Spleen (tissue), 11 donors: ENCODE measurements at regions not wholly inside any gene's neighbourhood (a gene's known extent, or its start where the extent isn't known, plus 50 kb on each side); places are given as distances from the start of the nearest gene placed in this dataset.

Experiments used
- DNase-seq: peaks from one replicate; pipeline ENCODE4 v3.0.0-alpha.2; 2020
- H3K27ac ChIP-seq, 8 donors: fragments of 200-600 bp; sonication (generic) in 7 of 8; 1 replicate in 4 of 8; 2 replicates in 4 of 8; pipeline versions ENCODE4 v1.5.0 to v1.8.0; 2016 to 2021; ENCODE audit warnings: inconsistent platforms in 4 of 8, mild to moderate bottlenecking in 4 of 8, moderate library complexity in 1 of 8
- H3K27me3 ChIP-seq, 7 donors: fragments of 200-600 bp; sonication (generic) in 6 of 7; replicated peaks in 1 of 7; 1 replicate in 4 of 7; 2 replicates in 3 of 7; pipeline versions ENCODE4 v1.5.0 to v1.8.0; 2016 to 2021; ENCODE audit warnings: inconsistent platforms in 3 of 7, mild to moderate bottlenecking in 1 of 7
- H3K36me3 ChIP-seq, 6 donors: fragments of 200-600 bp; sonication (generic) in 5 of 6; 1 replicate in 4 of 6; 2 replicates in 2 of 6; pipeline versions ENCODE4 v1.5.0 to v1.8.0; 2016 to 2021; ENCODE audit warnings: inconsistent platforms in 2 of 6
- H3K4me1 ChIP-seq, 6 donors: fragments of 200-600 bp; sonication (generic) in 5 of 6; 1 replicate in 3 of 6; 2 replicates in 3 of 6; pipeline versions ENCODE4 v1.5.0 to v1.8.0; 2016 to 2021; ENCODE audit warnings: inconsistent platforms in 3 of 6
- H3K4me3 ChIP-seq, 8 donors: fragments of 200-600 bp; sonication (generic) in 7 of 8; 1 replicate in 4 of 8; 2 replicates in 4 of 8; pipeline versions ENCODE4 v1.5.0 to v1.8.0; 2016 to 2021; ENCODE audit warnings: inconsistent platforms in 4 of 8, mild to moderate bottlenecking in 4 of 8, moderate library complexity in 2 of 8
- H3K9me3 ChIP-seq, 8 donors: fragments of 200-600 bp; sonication (generic) in 7 of 8; 1 replicate in 4 of 8; 2 replicates in 4 of 8; pipeline versions ENCODE4 v1.5.0 to v1.8.0; 2016 to 2021; ENCODE audit warnings: inconsistent platforms in 4 of 8
- CTCF ChIP-seq, 11 experiments: fragments of 200-600 bp in 7 of 11; fragments of 450-650 bp in 4 of 11; sonication (generic) in 4 of 11; IDR thresholded peaks in 8 of 11; conservative IDR thresholded peaks in 3 of 11; 1 replicate in 7 of 11; 2 replicates in 4 of 11; pipeline versions ENCODE4 v1.4.0 to v1.8.0; 2016 to 2021; ENCODE audit warnings: antibody characterized with exemption in 11 of 11, inconsistent platforms in 4 of 11, mild to moderate bottlenecking in 1 of 11
- POLR2A ChIP-seq, 3 donors: fragments of 450-650 bp; IDR thresholded peaks; one replicate each; pipeline ENCODE4 v1.5.1; 2017; ENCODE audit warnings: antibody characterized with exemption in 3 of 3, mild to moderate bottlenecking in 1 of 3
- POLR2AphosphoS5 ChIP-seq, 3 donors: sonication (generic); formaldehyde crosslinking; IDR thresholded peaks; one replicate each; pipeline ENCODE4 v1.5.1; 2017; ENCODE audit warnings: antibody characterized with exemption in 3 of 3
- WGBS, 5 donors: extraction: QIAGEN DNeasy Blood & Tissue Kit in 3 of 5; methylation state at CpG; one replicate each; pipeline versions ENCODE4 v1.1.5 to v1.1.7; 2013 to 2018; 5-methylcytosine and 5-hydroxymethylcytosine counted together
- intact Hi-C: fragments of 100-400 bp; cut with DNase I; formaldehyde crosslinking; loops from one replicate; pipeline ENCODE4 v1.15.0; 2023; ENCODE audit warnings: low total_unique reads
- donor health status: healthy with polysubstance abuse.
- donor health status: DM: no; HTN: no; CAD: no; lungs with moderate emphysema.
- donor health status: DM: no; HTN: no; CAD: no.
- donor health status: Bipolar disorder and iron deficiency.
- donor health status: healthy.
- donor health status: DM: no; HTN: no; CAD: no.
- donor health status: DM: yes; HTN: yes; CAD: no.

GRCh38 chr5:63596254-63596653, 366.0 kb downstream of the HTR1A start:
- no peak for TF ChIP-seq POLR2A (IDR thresholded peaks at IDR 0.05)
- TF ChIP-seq POLR2AphosphoS5 (IDR thresholded peaks at IDR 0.05): no peak
- TF ChIP-seq CTCF (IDR thresholded peaks at IDR 0.05 in 8 of 11, conservative IDR thresholded peaks at IDR 0.05 in 3 of 11): no peak
- Histone ChIP-seq H3K27me3 (no peaks in the 10 kb centered on the region), H3K4me3 (no peak overlapping the region), H3K27ac (no peak overlapping the region), H3K9me3 (peaks cover 0 to 51% (median 25%) of the 10 kb centered on the region in 8 donors), H3K4me1 (no peaks in the 10 kb centered on the region), H3K36me3 (no peaks in the 10 kb centered on the region)
- intact Hi-C loops: no loop called here
- no peak for DNase-seq

- no peak for DNase-seq
- Histone ChIP-seq H3K4me1 (no peaks in the 10 kb centered on the region), H3K27me3 (no peaks in the 10 kb centered on the region), H3K36me3 (no peaks in the 10 kb centered on the region), H3K9me3 (peaks cover 0 to 20% (median 0%) of the 10 kb centered on the region in 8 donors), H3K27ac (no peak overlapping the region), H3K4me3 (no peak overlapping the region)
- TF ChIP-seq CTCF (IDR thresholded peaks at IDR 0.05 in 8 of 11, conservative IDR thresholded peaks at IDR 0.05 in 3 of 11) (no peak), POLR2A (IDR thresholded peaks at IDR 0.05) (no peak)
- intact Hi-C loops: no loop called here
Measured at GRCh38 chr5:63573380-63573779, 388.9 kb downstream of the HTR1A start.

GRCh38 chr5:63572740-63573139, 389.5 kb downstream of the HTR1A start:
- H3K27me3 ChIP-seq: no peaks in the 10 kb centered on the region
- intact Hi-C loops: no loop called here
- H3K27ac ChIP-seq: no peak overlapping the region
- 74 to 88% (median 86%) methylated on average over 1 of the region's 1 CpG for WGBS, 5 donors
- DNase-seq: no peak
- no peaks in the 10 kb centered on the region for H3K36me3 ChIP-seq
- H3K4me3 ChIP-seq: no peak overlapping the region
- TF ChIP-seq POLR2AphosphoS5 (IDR thresholded peaks at IDR 0.05): no peak
- no peak for TF ChIP-seq CTCF (IDR thresholded peaks at IDR 0.05 in 8 of 11, conservative IDR thresholded peaks at IDR 0.05 in 3 of 11)
- no peak for TF ChIP-seq POLR2A (IDR thresholded peaks at IDR 0.05)
- H3K4me1 ChIP-seq: no peaks in the 10 kb centered on the region
- peaks cover 0 to 23% (median 0%) of the 10 kb centered on the region in 8 donors for H3K9me3 ChIP-seq

- Histone ChIP-seq H3K4me3 (no peak overlapping the region), H3K36me3 (no peaks in the 10 kb centered on the region), H3K9me3 (peaks cover 0 to 34% (median under 1%) of the 10 kb centered on the region in 8 donors), H3K27me3 (no peaks in the 10 kb centered on the region), H3K4me1 (no peaks in the 10 kb centered on the region), H3K27ac (no peak overlapping the region)
- DNase-seq: peak; percentile 68
- WGBS, 5 donors: 81 to 92% (median 84%) methylated on average over 12 of the region's 12 CpGs
- intact Hi-C loops: no loop called here
- no peak for TF ChIP-seq POLR2A (IDR thresholded peaks at IDR 0.05)
- no peak for TF ChIP-seq CTCF (IDR thresholded peaks at IDR 0.05 in 8 of 11, conservative IDR thresholded peaks at IDR 0.05 in 3 of 11)
- TF ChIP-seq POLR2AphosphoS5 (IDR thresholded peaks at IDR 0.05): no peak
Measured at GRCh38 chr5:63570752-63571151, 391.5 kb downstream of the HTR1A start.
